ENCODE measurements at regions not wholly inside any gene's neighbourhood (a gene's known extent, or its start where the extent isn't known, plus 50 kb on each side); places are given as distances from the start of the nearest gene placed in this dataset.

DNA sequence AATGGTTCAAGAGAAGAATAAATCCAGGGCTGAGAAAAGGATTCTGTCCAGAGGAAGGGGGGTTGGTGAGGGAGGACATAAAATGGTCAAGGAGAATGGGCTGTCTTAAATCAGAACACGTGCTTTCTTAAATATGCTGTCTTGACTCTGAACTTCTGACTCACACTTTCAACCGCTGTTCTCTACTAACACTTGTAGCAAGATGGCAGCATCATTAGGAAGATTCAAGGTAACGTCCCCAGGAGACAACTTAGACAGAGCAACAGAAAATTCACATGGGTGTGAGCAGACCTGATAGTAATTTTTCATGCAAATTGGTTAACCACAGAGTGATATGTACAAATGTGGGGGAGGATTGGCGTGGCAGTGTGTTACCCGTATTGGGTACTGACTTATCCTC, 126.8 kb upstream of the GALNT17 start:
- Histone ChIP-seq H3K9me3 (replicated peaks; ENCODE audit: control insufficient read depth, insufficient read depth, low read length) (peaks cover 4% of the 10 kb centered on the region), H3K79me2 (ENCODE audit: control insufficient read depth, insufficient read depth, low read length) (no peaks in the 10 kb centered on the region), H3K9ac (replicated peaks; ENCODE audit: extremely low read depth, insufficient read depth, low read length) (no peak overlapping the region), H4K20me1 (replicated peaks; ENCODE audit: control insufficient read depth, extremely low read depth, insufficient read depth, low read length) (no peaks in the 10 kb centered on the region), H3K27me3 (ENCODE audit: control insufficient read depth in 2 of 2, insufficient read depth in 2 of 2, low read length in 2 of 2) (no peaks in the 10 kb centered on the region), H3K4me3 (replicated peaks in 1 of 3; ENCODE audit: insufficient read depth in 1 of 3, low read depth in 1 of 3, low read length in 3 of 3) (no peak overlapping the region), H3K27ac (ENCODE audit: insufficient read depth, low read depth, low read length) (no peak overlapping the region), H2AFZ (ENCODE audit: low read depth, low read length) (no peak overlapping the region), H3K4me1 (ENCODE audit: control insufficient read depth, extremely low read depth, insufficient read depth, low read length) (no peaks in the 10 kb centered on the region), H3K36me3 (ENCODE audit: control insufficient read depth in 2 of 2, extremely low read depth in 1 of 2, insufficient read depth in 2 of 2, low read length in 2 of 2) (no peaks in the 10 kb centered on the region), H3K4me2 (ENCODE audit: insufficient read depth, low read length) (no peak overlapping the region), H3K9me1 (replicated peaks; ENCODE audit: control insufficient read depth, extremely low read depth, insufficient read depth, low read length) (no peaks in the 10 kb centered on the region)
- intact Hi-C loops (cut with micrococcal nuclease) (no loop called here), dilution Hi-C loops (cut with MboI; ENCODE audit: extremely low pct_ligation_motif_present, low sequenced_read_pairs) (no loop called here)
- no peak for FAIRE-seq
- no peak for DNase-seq (ENCODE audit: low read depth, low spot score)
- CTCF ChIA-PET = no interaction called here
- POLR2A ChIA-PET = no interaction called here
- TF ChIP-seq, protein P1, sequence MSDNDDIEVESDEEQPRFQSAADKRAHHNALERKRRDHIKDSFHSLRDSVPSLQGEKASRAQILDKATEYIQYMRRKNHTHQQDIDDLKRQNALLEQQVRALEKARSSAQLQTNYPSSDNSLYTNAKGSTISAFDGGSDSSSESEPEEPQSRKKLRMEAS (IDR thresholded peaks at IDR 0.05; ENCODE audit: insufficient read depth, insufficient read length) = no peak
- TF ChIP-seq, protein P2, sequence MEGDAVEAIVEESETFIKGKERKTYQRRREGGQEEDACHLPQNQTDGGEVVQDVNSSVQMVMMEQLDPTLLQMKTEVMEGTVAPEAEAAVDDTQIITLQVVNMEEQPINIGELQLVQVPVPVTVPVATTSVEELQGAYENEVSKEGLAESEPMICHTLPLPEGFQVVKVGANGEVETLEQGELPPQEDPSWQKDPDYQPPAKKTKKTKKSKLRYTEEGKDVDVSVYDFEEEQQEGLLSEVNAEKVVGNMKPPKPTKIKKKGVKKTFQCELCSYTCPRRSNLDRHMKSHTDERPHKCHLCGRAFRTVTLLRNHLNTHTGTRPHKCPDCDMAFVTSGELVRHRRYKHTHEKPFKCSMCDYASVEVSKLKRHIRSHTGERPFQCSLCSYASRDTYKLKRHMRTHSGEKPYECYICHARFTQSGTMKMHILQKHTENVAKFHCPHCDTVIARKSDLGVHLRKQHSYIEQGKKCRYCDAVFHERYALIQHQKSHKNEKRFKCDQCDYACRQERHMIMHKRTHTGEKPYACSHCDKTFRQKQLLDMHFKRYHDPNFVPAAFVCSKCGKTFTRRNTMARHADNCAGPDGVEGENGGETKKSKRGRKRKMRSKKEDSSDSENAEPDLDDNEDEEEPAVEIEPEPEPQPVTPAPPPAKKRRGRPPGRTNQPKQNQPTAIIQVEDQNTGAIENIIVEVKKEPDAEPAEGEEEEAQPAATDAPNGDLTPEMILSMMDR (IDR thresholded peaks at IDR 0.05; ENCODE audit: extremely low read depth in 1 of 2, insufficient read depth in 1 of 2, low read depth in 1 of 2, low read length in 2 of 2) = no peak
- TF ChIP-seq EZH2 (IDR thresholded peaks at IDR 0.05; ENCODE audit: borderline replicate concordance, low read depth, low read length, severe bottlenecking) (no peak), JUN (IDR thresholded peaks at IDR 0.05; ENCODE audit: borderline replicate concordance, insufficient read depth, insufficient read length, low read depth) (no peak), GATA2 (IDR thresholded peaks at IDR 0.05; ENCODE audit: insufficient read depth, insufficient read length, low read depth, low read length) (no peak), FOS (IDR thresholded peaks at IDR 0.05; ENCODE audit: borderline replicate concordance, insufficient read depth, low read length) (no peak), POLR2A (IDR thresholded peaks at IDR 0.05; ENCODE audit: low read depth, low read length) (no peak), MYC (IDR thresholded peaks at IDR 0.05; ENCODE audit: low read depth, low read length) (no peak), POLR2AphosphoS5 (IDR thresholded peaks at IDR 0.05; ENCODE audit: insufficient read depth, low read depth, low read length) (no peak)
- no TSS peak for BruUV-seq (replicated peaks)
